Astrocyte (in vitro differentiated cells and primary cell): ENCODE measurements at regions not wholly inside any gene's neighbourhood (a gene's known extent, or its start where the extent isn't known, plus 50 kb on each side); places are given as distances from the start of the nearest gene placed in this dataset.

Experiments used
- CTCF ChIP-seq: IDR thresholded peaks from 2 replicates; pipeline ENCODE4 v1.5.1; 2011; ENCODE audit warnings: low read depth, mild to moderate bottlenecking, inconsistent platforms, low read length, moderate library complexity; ENCODE audit not compliant: insufficient read depth
- EZH2 ChIP-seq: IDR thresholded peaks from 2 replicates; pipeline ENCODE4 v1.6.1; 2012; ENCODE audit warnings: mild to moderate bottlenecking, low read length, inconsistent platforms; ENCODE audit not compliant: insufficient read depth

GRCh38 chr3:90221900-90222299, 1114.5 kb downstream of the EPHA3 start:
- TF ChIP-seq CTCF (no peak), EZH2 (no peak)
